ENCODE measurements at regions not wholly inside any gene's neighbourhood (a gene's known extent, or its start where the extent isn't known, plus 50 kb on each side); places are given as distances from the start of the nearest gene placed in this dataset.
"Not testable (repeated sequence)": the region's sequence is repeated elsewhere in the genome, so short reads cannot be mapped to it uniquely, and the experiment has no call there.

DNA sequence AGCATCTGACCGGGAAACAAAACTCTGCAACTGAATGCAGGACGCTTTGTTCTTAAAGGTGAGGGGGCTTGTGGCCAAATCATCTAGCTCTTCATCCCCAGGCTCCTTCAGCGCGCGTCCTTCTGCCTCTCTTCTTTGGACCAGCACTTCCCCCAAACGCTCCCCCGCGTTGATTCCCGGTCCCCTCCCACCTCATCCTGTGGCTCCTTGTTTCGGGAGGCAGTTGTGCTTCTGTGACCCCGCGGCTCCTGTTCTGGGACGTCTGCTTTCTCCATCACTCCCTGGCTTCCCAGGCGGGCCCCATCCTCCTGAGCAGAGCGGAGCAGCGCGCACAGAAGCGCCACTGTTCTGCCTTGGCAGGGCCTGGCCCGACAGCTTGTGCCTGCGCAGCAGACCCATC is 109.7 kb upstream of the ZNG1E start:
- DNase-seq: not testable (repeated sequence)

- DNase-seq: not testable (repeated sequence)
Measured at GRCh38 chr9:65519018-65519417, 156.7 kb upstream of the ZNG1E start.

GRCh38 chr9:65514465-65514864 is 161.3 kb upstream of the ZNG1E start:
- DNase-seq: not testable (repeated sequence)

- DNase-seq: not testable (repeated sequence)
Measured at GRCh38 chr9:65507897-65508296, 167.8 kb upstream of the ZNG1E start.

DNA sequence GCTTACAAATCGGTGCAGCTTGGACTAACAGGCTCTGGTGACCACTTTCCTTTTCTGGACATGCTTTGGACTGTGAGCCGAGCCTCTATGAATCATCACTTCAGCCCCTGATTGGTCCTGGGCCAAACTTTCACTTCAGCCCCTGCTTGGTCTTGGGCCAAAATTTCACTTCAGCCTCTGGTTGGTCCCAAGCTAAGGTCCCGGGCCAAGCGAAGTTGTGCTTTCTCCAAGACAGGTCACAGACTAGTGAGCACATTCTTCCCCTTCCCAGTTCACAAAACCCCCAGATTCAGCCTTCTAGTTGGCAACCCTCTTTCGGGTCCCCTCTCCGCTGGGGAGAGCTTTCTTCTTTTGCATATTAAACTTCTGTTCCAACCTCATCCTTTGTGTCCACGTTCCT is 171.0 kb upstream of the ZNG1E start:
- not testable (repeated sequence) for DNase-seq

DNA sequence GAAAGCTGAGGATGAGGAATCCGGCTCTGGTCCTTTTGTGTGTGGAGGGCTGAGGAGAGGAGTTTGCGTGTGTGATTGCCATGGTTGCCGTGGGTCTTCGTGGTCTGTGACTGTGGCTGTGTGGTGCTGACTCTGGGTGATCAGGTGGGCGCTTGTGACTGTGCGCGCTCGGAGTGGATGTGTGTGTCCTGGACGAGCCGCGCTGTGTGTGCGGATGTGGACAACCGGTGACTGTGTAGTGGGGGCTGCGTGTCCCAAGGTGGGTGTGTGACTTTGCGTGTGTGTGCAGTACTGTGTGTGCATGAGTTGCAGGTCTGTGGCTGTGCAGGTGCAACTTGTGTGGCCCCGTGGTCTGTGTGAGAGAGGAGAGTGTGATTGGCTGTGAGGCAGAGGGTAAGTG is 172.0 kb upstream of the ZNG1E start:
- DNase-seq: not testable (repeated sequence)

DNA sequence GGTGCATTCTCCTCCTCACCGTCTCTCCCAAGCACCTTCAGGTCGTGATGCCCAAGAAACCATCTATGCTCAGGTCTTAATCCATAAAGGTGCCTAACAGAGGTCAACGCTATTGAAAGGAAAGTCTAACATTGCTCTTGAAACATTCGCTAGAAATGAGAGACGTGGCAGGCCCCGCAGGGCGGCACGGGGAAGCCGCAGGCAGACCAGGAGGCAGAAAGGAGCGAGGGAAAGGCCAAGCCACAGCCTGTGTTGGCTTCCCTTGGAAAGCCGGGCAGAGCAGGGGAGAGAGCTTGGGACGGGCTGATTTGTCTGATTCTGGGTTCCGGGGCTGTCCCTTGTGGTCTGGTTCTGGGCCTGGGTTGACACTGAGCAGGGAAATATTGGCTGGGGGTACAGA is 192.8 kb upstream of the ZNG1E start:
- DNase-seq: not testable (repeated sequence)

DNA sequence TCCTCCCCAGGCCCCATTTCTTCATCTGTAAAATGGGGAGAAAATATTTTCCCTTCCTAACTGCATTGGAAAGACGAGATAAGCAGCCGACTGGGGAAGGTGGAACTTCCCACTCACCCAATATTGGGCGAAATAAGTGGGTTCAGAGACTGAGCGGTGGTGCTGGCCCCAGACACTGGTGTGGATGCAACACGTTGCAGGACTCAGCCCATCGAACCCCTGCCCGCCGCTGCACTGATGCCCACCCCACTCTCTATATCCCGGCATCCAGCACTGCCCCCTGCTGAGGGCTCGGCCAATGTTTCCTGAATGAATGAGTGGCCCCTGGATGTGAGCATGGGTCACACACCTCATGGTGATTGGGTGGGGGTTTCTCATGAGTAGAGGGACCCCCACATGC is 194.4 kb upstream of the ZNG1E start:
- DNase-seq: not testable (repeated sequence)

GRCh38 chr9:65474891-65475290 is 189.9 kb upstream of the FOXD4L5 start:
- DNase-seq: not testable (repeated sequence)

DNA sequence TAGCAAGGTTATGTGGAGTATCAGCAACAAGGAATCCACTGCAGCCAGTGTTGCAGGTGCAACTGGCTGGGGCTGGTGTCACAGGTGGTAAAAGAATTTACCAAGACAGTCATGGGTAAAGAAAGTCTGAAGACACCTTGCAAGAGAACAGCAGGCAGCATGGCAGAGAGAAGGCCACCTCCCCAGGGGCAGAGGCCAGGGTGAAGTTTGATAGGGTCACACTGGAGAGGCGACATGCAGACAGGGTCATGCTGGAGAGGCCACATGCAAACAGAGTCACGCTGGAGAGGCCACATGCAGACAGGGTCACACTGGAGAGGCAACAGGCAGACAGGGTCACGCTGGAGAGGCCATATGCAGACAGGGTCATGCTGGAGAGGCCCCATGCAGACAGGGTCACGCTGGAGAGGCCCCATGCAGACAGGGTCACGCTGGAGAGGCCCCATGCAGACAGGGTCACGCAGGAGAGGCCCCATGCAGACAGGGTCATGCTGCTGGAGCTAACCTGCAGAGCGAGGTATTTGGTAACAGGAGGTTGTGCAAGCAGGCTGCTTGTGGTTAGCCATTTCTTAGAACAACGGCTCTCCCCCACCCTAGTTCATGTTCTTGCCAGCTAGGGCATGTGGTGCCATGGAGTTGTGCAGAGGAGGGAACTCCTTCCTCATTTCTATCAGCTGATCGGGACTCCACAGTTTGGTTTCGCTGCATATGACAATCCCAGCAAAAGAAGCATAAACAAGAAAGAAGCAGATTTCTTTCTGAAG is 188.2 kb upstream of the FOXD4L5 start:
- not testable (repeated sequence) for DNase-seq

GRCh38 chr9:65471106-65471505 is 186.1 kb upstream of the FOXD4L5 start:
- not testable (repeated sequence) for DNase-seq

- not testable (repeated sequence) for DNase-seq
Measured at GRCh38 chr9:65466911-65467734, 182.1 kb upstream of the FOXD4L5 start.

DNA sequence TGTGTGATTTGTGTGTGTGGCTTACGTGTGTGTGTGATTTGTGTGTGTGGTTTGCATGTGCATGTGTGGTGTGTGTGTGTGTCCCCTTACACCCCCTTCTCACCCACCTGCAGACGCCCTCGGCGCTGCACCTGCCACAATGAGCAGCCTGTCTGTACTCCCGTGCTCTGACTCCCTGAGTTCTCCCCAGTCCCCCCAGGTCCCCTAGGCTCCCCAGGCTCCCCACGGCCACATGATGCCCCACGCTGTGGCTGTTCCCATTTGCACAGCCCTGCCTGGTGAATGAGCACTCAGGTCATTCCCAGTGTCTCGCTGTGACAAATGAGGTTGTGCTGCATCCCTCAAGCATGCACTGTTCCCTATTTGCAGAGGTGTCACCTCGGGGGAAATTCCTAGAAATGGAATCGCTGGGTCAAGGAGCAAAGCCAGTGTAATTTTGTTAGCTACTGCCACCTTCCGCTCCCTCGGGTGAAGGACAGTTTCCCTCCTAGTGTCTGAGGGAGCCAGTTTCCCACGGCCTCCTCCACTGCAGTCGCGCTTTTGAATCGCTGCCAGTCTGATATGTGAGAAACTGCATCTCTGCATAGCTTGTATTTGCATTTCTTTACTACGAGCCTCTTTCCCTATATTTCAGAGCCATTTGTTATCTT is 180.4 kb upstream of the FOXD4L5 start:
- DNase-seq: peak; percentile 2

GRCh38 chr9:65462476-65462875 is 177.5 kb upstream of the FOXD4L5 start:
- not testable (repeated sequence) for DNase-seq

DNA sequence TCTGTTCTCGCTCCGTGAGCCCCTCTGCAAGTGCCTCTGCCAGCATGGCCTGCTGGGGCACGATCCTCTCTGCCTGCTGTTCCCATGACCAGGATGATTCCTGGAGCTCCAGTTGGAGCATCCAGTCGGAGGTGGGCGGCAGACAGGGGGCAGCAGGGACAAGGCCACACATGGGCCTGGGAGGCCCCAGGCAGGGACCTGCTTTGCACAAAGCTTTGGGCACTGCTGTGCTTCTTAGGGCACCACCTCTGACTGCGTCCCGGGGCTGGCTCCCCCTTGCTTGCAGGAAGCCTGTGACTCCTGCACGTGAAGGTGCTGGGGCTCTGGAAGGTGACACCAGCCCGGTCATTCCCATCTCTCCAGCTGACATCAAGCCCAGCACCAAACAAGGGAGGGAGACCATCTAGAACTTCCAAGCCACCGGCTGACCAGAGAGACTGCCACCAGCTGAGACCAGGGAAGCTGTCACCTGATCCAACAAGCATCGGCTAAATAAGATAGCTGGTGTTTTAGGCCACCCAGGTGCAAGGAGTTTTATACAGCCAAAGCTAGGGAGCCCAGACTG is 174.8 kb upstream of the FOXD4L5 start:
- no peak for DNase-seq

- DNase-seq: no peak
Measured at GRCh38 chr9:65458992-65459391, 174.0 kb upstream of the FOXD4L5 start.

GRCh38 chr9:65458465-65458864 is 173.5 kb upstream of the FOXD4L5 start:
- no peak for DNase-seq

DNA sequence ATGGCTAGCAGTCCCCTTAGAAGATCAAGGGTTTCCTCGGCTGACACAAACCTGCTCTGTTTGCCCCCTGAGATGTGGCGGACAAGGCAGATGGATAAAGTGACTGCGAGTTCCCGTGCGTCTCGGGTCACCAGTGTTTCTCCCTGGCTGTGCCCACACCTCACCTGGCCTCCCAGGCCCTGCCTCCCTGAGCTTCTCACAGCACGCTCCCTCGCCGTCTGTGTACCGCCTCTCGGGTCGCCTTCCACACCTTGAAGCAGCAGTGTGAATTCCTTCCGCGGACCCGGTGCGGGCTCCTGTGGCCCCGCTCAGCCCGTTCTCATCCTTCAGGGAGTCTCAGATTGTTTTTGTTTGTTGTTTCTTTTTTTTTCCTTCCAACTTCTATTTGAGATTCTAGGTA is 172.0 kb upstream of the FOXD4L5 start:
- not testable (repeated sequence) for DNase-seq

DNA sequence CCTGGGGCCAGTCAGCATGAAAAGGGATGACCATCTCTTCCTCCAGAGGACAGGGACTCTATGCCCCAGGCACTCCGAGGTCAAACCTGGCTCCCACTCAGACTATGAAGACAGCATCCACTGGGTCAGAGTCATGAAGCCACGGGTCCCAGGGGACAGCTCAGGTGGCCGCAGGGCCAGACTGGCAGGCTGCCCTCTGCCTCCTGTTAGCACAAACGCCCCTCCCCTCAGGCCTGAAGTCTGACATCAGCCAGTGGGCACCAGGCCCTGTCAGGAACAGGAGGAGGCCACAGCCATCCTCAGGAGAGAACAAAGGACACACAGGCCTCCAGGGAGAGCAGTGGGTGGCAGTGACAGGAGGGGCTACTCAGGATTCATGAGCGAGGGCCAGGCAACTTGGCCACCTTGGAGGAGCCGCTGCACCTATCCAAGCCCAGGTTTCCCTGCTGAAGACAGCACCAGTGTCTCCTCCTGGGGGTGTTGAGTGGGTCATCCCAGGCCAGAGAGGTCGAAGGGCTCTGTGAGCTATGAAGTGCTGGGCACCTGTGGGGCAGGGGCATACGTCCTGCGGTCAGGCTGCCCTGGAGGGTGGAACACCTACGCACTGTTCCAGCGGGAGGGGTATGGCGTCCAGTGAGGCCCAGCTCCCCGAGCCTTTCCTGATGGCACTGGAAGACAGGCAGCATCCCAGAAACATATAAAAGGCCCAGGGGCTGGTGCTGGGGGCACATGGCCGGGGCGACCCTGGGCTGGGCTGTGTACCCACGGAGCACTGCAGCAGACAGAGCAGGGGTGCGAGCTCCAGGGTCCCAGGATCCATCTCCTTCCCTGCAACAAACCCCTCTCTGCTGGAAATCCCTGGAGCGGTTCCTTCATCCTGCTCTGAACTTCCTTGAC is 171.0 kb upstream of the FOXD4L5 start:
- not testable (repeated sequence) for DNase-seq

GRCh38 chr9:65455136-65455535 is 170.1 kb upstream of the FOXD4L5 start:
- not testable (repeated sequence) for DNase-seq

- DNase-seq: not testable (repeated sequence)
Measured at GRCh38 chr9:65454666-65455065, 169.7 kb upstream of the FOXD4L5 start.

GRCh38 chr9:65454034-65454433 is 169.0 kb upstream of the FOXD4L5 start:
- DNase-seq: not testable (repeated sequence)
